HL-60 (cell line): ENCODE measurements at regions not wholly inside any gene's neighbourhood (a gene's known extent, or its start where the extent isn't known, plus 50 kb on each side); places are given as distances from the start of the nearest gene placed in this dataset.

Source experiments
- POLR2AphosphoS5 ChIP-seq: IDR thresholded peaks from 2 replicates; pipeline ENCODE4 v1.6.1; 2012; ENCODE audit warnings: low read depth
- TF ChIP-seq, protein P1 (sequence below): IDR thresholded peaks from one replicate; pipeline ENCODE4 v1.5.1; 2011; ENCODE audit warnings: low read length, control low read depth, inconsistent platforms; ENCODE audit not compliant: insufficient read depth
- TF ChIP-seq, protein P2 (sequence below): IDR thresholded peaks from 2 replicates; pipeline ENCODE4 v1.6.1; 2012; ENCODE audit warnings: low read depth; ENCODE audit not compliant: insufficient replicate concordance

DNA sequence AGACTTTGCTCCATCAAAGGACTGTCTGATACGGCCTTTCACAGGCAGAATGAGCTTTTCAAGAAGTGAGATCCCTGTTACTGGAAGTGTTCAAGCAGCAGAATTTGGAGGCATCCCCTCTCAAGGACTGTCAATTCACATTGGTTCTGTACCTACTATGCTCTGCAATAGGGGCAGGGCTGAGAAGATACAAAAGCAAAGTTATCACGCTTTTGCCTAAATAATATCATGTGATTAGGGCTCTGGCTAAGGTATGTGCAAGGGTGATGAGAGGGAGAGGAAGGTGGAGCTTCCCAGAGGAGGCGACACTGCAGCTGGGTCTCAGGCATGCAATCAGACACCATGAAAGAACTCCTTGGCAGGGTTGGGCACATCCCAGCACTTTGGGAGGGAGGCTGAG, 80.2 kb upstream of the PIM1 start:
- TF ChIP-seq POLR2AphosphoS5: no peak
- TF ChIP-seq, protein P1, sequence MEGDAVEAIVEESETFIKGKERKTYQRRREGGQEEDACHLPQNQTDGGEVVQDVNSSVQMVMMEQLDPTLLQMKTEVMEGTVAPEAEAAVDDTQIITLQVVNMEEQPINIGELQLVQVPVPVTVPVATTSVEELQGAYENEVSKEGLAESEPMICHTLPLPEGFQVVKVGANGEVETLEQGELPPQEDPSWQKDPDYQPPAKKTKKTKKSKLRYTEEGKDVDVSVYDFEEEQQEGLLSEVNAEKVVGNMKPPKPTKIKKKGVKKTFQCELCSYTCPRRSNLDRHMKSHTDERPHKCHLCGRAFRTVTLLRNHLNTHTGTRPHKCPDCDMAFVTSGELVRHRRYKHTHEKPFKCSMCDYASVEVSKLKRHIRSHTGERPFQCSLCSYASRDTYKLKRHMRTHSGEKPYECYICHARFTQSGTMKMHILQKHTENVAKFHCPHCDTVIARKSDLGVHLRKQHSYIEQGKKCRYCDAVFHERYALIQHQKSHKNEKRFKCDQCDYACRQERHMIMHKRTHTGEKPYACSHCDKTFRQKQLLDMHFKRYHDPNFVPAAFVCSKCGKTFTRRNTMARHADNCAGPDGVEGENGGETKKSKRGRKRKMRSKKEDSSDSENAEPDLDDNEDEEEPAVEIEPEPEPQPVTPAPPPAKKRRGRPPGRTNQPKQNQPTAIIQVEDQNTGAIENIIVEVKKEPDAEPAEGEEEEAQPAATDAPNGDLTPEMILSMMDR: no peak
- TF ChIP-seq, protein P2, sequence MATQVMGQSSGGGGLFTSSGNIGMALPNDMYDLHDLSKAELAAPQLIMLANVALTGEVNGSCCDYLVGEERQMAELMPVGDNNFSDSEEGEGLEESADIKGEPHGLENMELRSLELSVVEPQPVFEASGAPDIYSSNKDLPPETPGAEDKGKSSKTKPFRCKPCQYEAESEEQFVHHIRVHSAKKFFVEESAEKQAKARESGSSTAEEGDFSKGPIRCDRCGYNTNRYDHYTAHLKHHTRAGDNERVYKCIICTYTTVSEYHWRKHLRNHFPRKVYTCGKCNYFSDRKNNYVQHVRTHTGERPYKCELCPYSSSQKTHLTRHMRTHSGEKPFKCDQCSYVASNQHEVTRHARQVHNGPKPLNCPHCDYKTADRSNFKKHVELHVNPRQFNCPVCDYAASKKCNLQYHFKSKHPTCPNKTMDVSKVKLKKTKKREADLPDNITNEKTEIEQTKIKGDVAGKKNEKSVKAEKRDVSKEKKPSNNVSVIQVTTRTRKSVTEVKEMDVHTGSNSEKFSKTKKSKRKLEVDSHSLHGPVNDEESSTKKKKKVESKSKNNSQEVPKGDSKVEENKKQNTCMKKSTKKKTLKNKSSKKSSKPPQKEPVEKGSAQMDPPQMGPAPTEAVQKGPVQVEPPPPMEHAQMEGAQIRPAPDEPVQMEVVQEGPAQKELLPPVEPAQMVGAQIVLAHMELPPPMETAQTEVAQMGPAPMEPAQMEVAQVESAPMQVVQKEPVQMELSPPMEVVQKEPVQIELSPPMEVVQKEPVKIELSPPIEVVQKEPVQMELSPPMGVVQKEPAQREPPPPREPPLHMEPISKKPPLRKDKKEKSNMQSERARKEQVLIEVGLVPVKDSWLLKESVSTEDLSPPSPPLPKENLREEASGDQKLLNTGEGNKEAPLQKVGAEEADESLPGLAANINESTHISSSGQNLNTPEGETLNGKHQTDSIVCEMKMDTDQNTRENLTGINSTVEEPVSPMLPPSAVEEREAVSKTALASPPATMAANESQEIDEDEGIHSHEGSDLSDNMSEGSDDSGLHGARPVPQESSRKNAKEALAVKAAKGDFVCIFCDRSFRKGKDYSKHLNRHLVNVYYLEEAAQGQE: no peak
